ENCODE measurements at regions not wholly inside any gene's neighbourhood (a gene's known extent, or its start where the extent isn't known, plus 50 kb on each side); places are given as distances from the start of the nearest gene placed in this dataset.
"Not testable (repeated sequence)": the region's sequence is repeated elsewhere in the genome, so short reads cannot be mapped to it uniquely, and the experiment has no call there.

GRCh38 chr7:159207393-159207792 is 62.7 kb upstream of the VIPR2 start:
- DNase-seq = no peak

- DNase-seq = no peak
These were observed 61.2 kb upstream of the VIPR2 start for GRCh38 chr7:159205833-159206232.

GRCh38 chr7:159204664-159205063 is 60.0 kb upstream of the VIPR2 start:
- no peak for DNase-seq

- not testable (repeated sequence) for DNase-seq
These were observed 58.6 kb upstream of the VIPR2 start for GRCh38 chr7:159203253-159203652.

- DNase-seq = no peak
These were observed 57.2 kb upstream of the VIPR2 start for GRCh38 chr7:159201722-159202330.

- no peak for DNase-seq
These were observed 55.8 kb upstream of the VIPR2 start for GRCh38 chr7:159200421-159200820.

- DNase-seq = no peak
These were observed 53.5 kb upstream of the VIPR2 start for GRCh38 chr7:159198016-159198724.

GRCh38 chr7:159197066-159197975 is 52.7 kb upstream of the VIPR2 start:
- DNase-seq = peak; percentile 9 to 39

GRCh38 chr7:159196584-159196983 is 51.9 kb upstream of the VIPR2 start:
- peak in 1 of 2 experiments; percentile 3 for DNase-seq

- no peak for DNase-seq
These were observed 51.3 kb upstream of the VIPR2 start for GRCh38 chr7:159195946-159196345.

All from NCI-H526 (cell line).